ENCODE measurements at regions not wholly inside any gene's neighbourhood (a gene's known extent, or its start where the extent isn't known, plus 50 kb on each side); places are given as distances from the start of the nearest gene placed in this dataset.

DNA sequence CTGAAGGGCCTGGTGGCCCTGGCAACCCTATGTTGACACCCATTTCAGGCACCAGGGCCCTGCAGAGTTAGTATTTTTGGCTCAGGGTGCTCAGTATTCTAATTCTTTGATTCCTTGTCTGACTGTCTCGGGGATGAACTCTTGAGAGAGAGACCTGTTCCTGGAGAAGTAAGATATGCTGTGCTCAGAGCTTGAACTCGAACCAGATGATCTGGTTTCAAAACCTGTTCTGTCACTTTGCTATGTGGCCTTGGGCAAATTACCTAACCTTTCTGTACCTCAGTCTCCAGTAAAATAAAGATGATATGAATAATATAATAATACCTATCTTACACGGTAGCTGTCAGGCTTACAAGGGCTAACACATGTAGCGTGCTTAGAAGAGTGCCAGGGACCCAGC is 294.2 kb downstream of the DYSF start:
- peak; percentile 27 to 82 for DNase-seq (ENCODE audit: low read depth in 1 of 2, low spot score in 1 of 2)
- TF ChIP-seq JUND (IDR thresholded peaks at IDR 0.05; ENCODE audit: low read depth): no peak
- in situ Hi-C loops (cut with HindIII; ENCODE audit: low pct_unique_long_range_greater_than_20kb, low sequenced_read_pairs): no loop called here

DNA sequence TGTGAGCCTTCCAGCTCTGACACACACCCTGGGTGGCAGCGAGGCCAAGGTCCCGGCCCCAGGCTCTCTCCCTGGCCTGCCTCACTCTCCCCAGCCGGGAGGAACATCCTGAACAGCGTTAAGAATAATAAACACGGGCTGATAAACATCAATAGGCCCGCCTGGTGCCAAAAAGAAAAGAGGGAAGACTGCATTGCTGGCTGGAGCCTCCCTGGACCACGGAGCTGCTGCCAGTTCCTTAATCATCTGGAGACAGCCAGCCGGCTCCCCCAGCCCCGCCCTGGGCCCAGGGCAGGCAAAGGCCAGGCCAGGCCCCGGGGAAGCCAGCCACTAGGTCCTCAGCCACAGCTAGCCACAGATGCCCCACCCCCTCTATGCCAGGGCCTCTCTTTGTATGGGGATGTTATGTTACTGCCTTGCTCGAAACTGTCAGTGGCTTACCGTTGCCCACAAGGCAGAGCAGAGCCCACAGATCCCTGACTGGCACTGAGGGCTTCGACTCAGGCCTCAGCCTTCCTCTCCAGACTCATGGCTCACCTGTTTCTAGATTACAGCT is 293.7 kb downstream of the DYSF start:
- no peak for TF ChIP-seq JUND (IDR thresholded peaks at IDR 0.05; ENCODE audit: low read depth)
- in situ Hi-C loops (cut with HindIII; ENCODE audit: low pct_unique_long_range_greater_than_20kb, low sequenced_read_pairs): no loop called here
- DNase-seq (ENCODE audit: low read depth in 1 of 2, low spot score in 1 of 2): peak in 1 of 2 experiments; percentile 26

DNA sequence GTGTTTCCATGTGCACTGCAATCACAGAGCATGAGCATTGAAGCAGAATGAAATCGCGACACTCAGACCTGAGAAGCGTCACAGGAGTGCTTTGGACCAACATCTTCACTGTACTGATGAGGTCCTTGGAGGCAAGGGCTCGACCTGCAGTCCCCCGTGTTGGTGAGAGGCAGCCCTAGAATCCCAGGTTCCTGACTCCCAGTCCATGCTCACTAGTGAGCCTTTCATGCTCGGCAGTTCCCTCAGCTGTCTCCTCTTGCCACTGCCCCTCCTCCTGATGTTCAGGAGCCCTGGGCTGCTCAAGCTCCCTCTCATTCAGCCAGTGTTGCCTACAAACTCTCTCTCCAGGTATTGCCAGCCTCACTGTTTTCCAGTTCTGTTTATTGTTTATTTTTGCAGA is 291.4 kb downstream of the DYSF start:
- in situ Hi-C loops (cut with HindIII; ENCODE audit: low pct_unique_long_range_greater_than_20kb, low sequenced_read_pairs): no loop called here
- TF ChIP-seq JUND (IDR thresholded peaks at IDR 0.05; ENCODE audit: low read depth): no peak
- DNase-seq (ENCODE audit: low read depth in 1 of 2, low spot score in 1 of 2): no peak

DNA sequence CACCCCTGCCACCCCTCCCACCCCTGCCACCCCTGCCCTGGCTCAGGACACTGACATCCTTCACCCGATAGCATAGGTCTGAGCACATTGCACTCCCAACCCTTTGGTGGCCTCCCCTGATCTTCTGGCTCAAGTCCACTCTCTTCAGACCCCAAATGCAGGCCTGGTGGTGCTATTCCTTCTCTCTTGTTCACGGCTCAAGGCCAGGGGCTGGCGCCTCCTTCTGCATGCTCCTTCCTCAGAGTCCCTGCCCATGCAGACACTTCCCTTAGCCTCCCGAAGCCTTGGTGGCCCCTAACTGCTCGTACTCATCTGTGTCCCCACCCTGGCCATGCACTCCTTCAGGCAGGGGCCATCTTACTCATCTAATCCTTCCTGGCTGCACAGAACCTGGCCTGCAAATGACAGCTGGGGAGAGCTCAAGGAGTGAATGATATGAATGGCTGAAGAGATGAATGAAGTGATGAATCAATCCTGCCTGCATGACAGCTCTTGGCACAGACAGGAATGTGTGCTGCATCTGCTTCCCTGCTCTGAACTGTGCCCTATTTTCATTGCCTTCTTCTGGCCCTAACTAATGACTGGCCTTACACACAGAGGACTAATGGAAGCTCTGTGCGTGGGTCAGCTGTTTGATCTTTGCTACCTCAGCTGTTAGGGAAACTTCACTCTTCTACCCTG is 290.8 kb downstream of the DYSF start:
- in situ Hi-C loops (cut with HindIII; ENCODE audit: low pct_unique_long_range_greater_than_20kb, low sequenced_read_pairs): no loop called here
- DNase-seq (ENCODE audit: low read depth in 1 of 2, low spot score in 1 of 2): no peak
- TF ChIP-seq JUND (IDR thresholded peaks at IDR 0.05; ENCODE audit: low read depth): no peak

- DNase-seq (ENCODE audit: low read depth in 1 of 2, low spot score in 1 of 2): peak in 1 of 2 experiments; percentile 35
- in situ Hi-C loops (cut with HindIII; ENCODE audit: low pct_unique_long_range_greater_than_20kb, low sequenced_read_pairs): no loop called here
- no peak for TF ChIP-seq JUND (IDR thresholded peaks at IDR 0.05; ENCODE audit: low read depth)
Measured at GRCh38 chr2:71742953-71743601, 289.7 kb downstream of the DYSF start.

DNA sequence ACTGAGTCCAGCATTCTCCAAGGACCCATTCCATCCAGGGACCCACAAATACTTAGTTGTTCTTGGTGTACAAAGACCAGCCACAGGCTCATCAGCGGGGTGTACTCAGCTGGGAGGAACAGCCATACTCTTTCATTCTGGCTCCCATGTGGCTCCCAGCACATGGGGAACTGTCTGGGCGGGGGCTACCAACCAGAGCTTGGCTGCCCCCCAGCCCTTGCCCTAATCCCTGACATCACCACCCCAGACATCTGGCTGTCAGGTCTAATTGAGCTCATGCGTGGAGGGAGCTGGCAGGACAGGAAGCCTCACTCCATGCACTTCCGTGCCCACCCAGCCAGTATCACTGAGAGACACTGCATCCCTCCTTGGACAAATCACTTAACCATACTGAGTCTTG is 283.6 kb downstream of the DYSF start:
- in situ Hi-C loops (cut with HindIII; ENCODE audit: low pct_unique_long_range_greater_than_20kb, low sequenced_read_pairs): no loop called here
- TF ChIP-seq JUND (IDR thresholded peaks at IDR 0.05; ENCODE audit: low read depth): no peak
- DNase-seq (ENCODE audit: low read depth in 1 of 2, low spot score in 1 of 2): no peak

- TF ChIP-seq JUND (IDR thresholded peaks at IDR 0.05; ENCODE audit: low read depth): no peak
- no peak for DNase-seq (ENCODE audit: low read depth in 1 of 2, low spot score in 1 of 2)
- in situ Hi-C loops (cut with HindIII; ENCODE audit: low pct_unique_long_range_greater_than_20kb, low sequenced_read_pairs): no loop called here
Measured at GRCh38 chr2:71736091-71736861, 282.9 kb downstream of the DYSF start.

Data from T47D (cell line).